Urinary bladder (tissue), 3 donors: ENCODE measurements at regions not wholly inside any gene's neighbourhood (a gene's known extent, or its start where the extent isn't known, plus 50 kb on each side); places are given as distances from the start of the nearest gene placed in this dataset.

Experiments used
- DNase-seq: peaks from one replicate; pipeline ENCODE4 v3.0.0-alpha.2; 2015; ENCODE audit errors: extremely low spot score
- H3K27ac ChIP-seq: one replicate; pipeline ENCODE4 v1.5.1; 2013; ENCODE audit warnings: low read depth, mild to moderate bottlenecking, moderate library complexity
- H3K36me3 ChIP-seq: one replicate; pipeline ENCODE4 v1.6.1; 2013; ENCODE audit warnings: mild to moderate bottlenecking, moderate library complexity; ENCODE audit not compliant: insufficient read depth
- H3K4me1 ChIP-seq: one replicate; pipeline ENCODE4 v1.6.1; 2013; ENCODE audit warnings: mild to moderate bottlenecking, moderate library complexity; ENCODE audit not compliant: insufficient read depth
- H3K4me3 ChIP-seq: one replicate; pipeline ENCODE4 v1.5.1; 2013; ENCODE audit warnings: low read depth, low read length
- WGBS: extraction: QIAGEN DNeasy Blood & Tissue Kit; methylation state at CpG from one replicate; pipeline ENCODE4 v1.1.7; 2013; 5-methylcytosine and 5-hydroxymethylcytosine counted together
- donor health status: healthy with polysubstance abuse.
- donor health status: healthy.

DNA sequence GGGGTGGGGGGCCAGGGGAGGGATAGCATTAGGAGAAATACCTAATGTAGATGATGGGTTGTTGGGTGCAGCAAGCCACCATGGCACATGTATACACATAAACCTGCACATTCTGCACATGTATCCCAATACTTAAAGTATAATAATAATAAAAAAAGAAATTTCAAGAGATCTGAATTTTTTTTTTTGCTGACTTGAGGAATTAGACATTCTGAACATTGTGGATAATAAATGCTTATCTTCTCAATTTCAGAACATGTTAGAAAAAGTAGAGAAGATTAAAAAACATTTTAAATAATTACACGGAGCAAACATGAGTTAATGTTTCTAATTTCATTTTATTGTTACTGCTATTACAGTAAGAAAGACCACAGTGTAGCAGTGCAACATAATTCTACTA lies 230.4 kb downstream of the DTHD1 start:
- Histone ChIP-seq H3K4me3 (no peak overlapping the region), H3K4me1 (no peaks in the 10 kb centered on the region), H3K27ac (no peak overlapping the region), H3K36me3 (no peaks in the 10 kb centered on the region)
- 88% methylated on average over 1 of the region's 1 CpG for WGBS
- DNase-seq: no peak

DNA sequence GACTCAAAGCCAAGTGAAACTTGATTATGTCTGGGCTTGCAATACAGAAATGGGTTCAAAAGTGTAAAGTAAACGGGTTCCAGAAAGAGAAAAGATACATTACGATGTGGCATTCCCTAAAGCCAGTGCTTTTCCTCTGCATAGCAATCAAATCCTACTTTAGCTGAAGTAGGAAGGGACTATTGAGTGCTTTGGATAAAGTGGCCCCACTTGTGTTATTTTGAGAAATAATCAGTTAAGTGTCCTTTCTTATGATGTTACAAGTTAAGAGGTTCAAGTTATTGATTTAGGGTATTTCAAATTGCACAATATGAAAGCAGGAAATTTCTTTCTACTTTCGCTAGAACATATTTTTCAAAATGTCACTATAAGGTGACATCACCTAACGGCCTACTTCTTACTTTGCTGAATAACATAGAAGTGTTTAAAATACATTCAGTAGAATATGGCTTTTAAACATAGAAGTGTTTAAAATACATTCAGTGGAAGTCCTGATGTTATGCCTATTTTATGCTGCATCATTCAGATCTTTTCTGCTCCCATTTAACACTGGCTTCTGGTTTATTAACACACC lies 235.2 kb downstream of the DTHD1 start:
- Histone ChIP-seq H3K4me3 (no peak overlapping the region), H3K27ac (no peak overlapping the region), H3K4me1 (no peaks in the 10 kb centered on the region), H3K36me3 (no peaks in the 10 kb centered on the region)
- DNase-seq: no peak
- 79% methylated on average over 4 of the region's 4 CpGs for WGBS

DNA sequence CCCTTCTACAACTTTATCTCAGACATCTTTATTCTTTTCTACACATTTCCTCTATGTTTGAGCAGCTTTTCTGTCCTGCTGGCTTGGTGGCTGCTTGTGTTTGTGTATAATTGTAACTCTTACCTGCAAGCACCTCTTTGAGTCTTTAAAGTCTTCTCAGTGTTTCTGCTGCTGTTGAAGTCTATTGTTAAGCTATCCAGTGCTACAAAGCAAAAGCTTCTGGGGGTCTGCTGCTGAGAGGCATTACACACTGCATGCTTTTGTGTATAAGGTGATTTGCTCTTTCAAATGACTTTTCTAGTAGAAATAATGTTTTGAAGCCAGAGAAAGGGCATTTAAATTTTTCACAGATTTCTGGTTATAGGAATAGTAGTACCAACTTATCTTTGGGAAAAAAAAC lies 241.8 kb downstream of the DTHD1 start:
- Histone ChIP-seq H3K36me3 (no peaks in the 10 kb centered on the region), H3K4me3 (no peak overlapping the region), H3K27ac (no peak overlapping the region), H3K4me1 (no peaks in the 10 kb centered on the region)
- DNase-seq: no peak

DNA sequence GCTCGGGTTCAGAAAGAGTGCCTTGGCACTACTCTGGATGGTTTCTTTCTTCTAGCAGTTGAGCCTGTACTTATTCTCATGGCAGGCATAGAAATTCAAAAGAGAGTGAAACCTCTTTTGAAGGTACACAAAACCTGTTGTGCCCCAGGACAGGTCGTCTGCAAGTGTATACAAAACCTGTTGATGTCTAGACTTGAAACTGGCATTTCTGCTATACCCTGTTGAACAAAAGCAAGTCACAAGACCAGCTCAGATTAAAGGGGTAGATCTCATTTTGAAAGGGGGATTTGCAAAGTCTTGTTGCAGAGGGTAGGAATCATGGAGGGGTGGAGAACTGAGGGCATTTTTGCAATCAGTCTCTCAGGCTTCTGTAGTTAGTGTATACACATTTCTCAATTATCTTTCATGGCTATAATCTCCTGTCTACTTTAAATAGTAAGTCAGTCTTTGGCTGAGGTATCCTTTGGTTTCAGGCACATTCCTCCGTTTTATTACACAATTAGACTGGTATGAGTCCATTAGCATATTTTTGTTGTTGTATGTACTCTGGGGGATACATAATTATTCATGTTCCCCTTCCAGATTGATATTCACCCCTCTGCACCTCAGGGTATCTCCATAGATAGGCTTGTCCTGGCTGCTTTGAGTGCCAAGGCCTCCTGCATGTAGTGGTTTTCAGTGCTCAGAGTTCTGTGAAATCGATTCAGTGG lies 251.4 kb downstream of the DTHD1 start:
- Histone ChIP-seq H3K36me3 (no peaks in the 10 kb centered on the region), H3K27ac (no peak overlapping the region), H3K4me3 (no peak overlapping the region), H3K4me1 (no peaks in the 10 kb centered on the region)
- DNase-seq: no peak
- WGBS: 70% methylated on average over 4 of the region's 4 CpGs

GRCh38 chr4:36533944-36534343 lies 252.5 kb downstream of the DTHD1 start:
- 83% methylated on average over 1 of the region's 1 CpG for WGBS
- no peaks in the 10 kb centered on the region for H3K4me1 ChIP-seq
- no peak for DNase-seq
- H3K4me3 ChIP-seq: no peak overlapping the region
- no peaks in the 10 kb centered on the region for H3K36me3 ChIP-seq
- no peak overlapping the region for H3K27ac ChIP-seq

DNA sequence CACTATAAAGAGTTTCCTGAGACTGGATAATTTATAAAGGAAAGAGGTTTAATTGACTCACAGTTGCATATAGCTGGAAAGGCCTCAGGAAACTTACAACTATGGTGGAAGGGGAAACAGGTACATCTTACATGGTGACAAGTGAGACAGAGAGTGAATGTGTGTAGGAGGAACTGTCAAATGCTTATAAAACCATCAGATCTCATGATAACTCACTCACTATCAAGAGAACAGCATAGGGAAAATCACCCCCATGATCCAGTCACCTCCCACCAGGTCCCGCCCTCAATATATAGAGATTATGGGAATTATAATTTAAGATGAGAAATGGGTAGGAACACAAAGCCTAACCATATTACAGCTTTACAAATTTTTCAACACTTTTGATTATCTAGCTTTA lies 266.0 kb downstream of the DTHD1 start:
- no peak overlapping the region for H3K4me3 ChIP-seq
- H3K36me3 ChIP-seq: no peaks in the 10 kb centered on the region
- 98% methylated on average over 1 of the region's 1 CpG for WGBS

GRCh38 chr4:36549252-36549651 lies 267.8 kb downstream of the DTHD1 start:
- Histone ChIP-seq H3K4me1 (no peaks in the 10 kb centered on the region), H3K36me3 (no peaks in the 10 kb centered on the region), H3K4me3 (no peak overlapping the region), H3K27ac (no peak overlapping the region)
- no peak for DNase-seq
- WGBS: 92% methylated on average over 3 of the region's 3 CpGs

More for the DNA sequence above, 266.0 kb downstream of the DTHD1 start:
- Histone ChIP-seq H3K4me1 (no peaks in the 10 kb centered on the region), H3K27ac (no peak overlapping the region)
- no peak for DNase-seq

- WGBS: 87% methylated on average over 3 of the region's 3 CpGs
- Histone ChIP-seq H3K27ac (no peak overlapping the region), H3K36me3 (no peaks in the 10 kb centered on the region), H3K4me3 (no peak overlapping the region), H3K4me1 (no peaks in the 10 kb centered on the region)
- DNase-seq: no peak
Observed at GRCh38 chr4:36549992-36550391, 268.6 kb downstream of the DTHD1 start.

DNA sequence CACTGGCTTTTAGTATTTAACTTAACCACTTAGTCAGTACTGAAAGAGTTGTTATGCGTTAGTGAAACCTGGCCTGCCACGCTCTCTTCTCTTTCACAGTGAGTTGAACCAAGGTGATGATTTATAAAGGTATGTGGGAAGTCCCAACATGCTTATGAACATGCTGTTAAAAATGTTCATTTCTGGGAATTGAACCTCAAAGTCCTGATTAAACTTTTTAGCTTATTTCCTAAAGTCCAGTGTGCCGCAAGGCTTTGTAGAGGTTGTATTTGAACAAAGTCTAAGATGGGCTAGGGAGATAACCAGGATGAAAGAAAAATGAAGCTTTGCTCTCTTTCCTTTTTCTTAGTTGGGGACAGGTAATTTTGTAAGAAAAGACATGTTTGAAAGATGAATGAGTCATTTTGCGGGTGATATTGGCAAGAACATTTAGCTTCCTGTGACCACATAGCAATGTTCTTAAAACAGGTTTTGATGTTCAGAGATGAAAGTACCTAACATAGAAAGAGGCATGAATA lies 270.3 kb downstream of the DTHD1 start:
- WGBS: 83% methylated on average over 4 of the region's 4 CpGs
- Histone ChIP-seq H3K27ac (no peak overlapping the region), H3K4me3 (no peak overlapping the region), H3K4me1 (no peaks in the 10 kb centered on the region), H3K36me3 (no peaks in the 10 kb centered on the region)
- no peak for DNase-seq

GRCh38 chr4:36553029-36553428 lies 271.6 kb downstream of the DTHD1 start:
- DNase-seq: no peak
- H3K36me3 ChIP-seq: no peaks in the 10 kb centered on the region
- no peak overlapping the region for H3K4me3 ChIP-seq
- no peak overlapping the region for H3K27ac ChIP-seq
- WGBS: 55% methylated on average over 1 of the region's 1 CpG
- no peaks in the 10 kb centered on the region for H3K4me1 ChIP-seq

GRCh38 chr4:36553453-36553852 lies 272.0 kb downstream of the DTHD1 start:
- no peak for DNase-seq
- H3K27ac ChIP-seq: no peak overlapping the region
- H3K4me1 ChIP-seq: no peaks in the 10 kb centered on the region
- H3K4me3 ChIP-seq: no peak overlapping the region
- no peaks in the 10 kb centered on the region for H3K36me3 ChIP-seq
- WGBS: 80% methylated on average over 3 of the region's 3 CpGs

GRCh38 chr4:36556984-36557383 lies 275.6 kb downstream of the DTHD1 start:
- Histone ChIP-seq H3K4me1 (no peaks in the 10 kb centered on the region), H3K4me3 (no peak overlapping the region), H3K27ac (no peak overlapping the region), H3K36me3 (no peaks in the 10 kb centered on the region)
- DNase-seq: no peak

GRCh38 chr4:36568575-36568974 lies 287.2 kb downstream of the DTHD1 start:
- H3K4me3 ChIP-seq: no peak overlapping the region
- no peak for DNase-seq
- no peak overlapping the region for H3K27ac ChIP-seq
- no peaks in the 10 kb centered on the region for H3K4me1 ChIP-seq
- 76% methylated on average over 3 of the region's 3 CpGs for WGBS
- no peaks in the 10 kb centered on the region for H3K36me3 ChIP-seq

DNA sequence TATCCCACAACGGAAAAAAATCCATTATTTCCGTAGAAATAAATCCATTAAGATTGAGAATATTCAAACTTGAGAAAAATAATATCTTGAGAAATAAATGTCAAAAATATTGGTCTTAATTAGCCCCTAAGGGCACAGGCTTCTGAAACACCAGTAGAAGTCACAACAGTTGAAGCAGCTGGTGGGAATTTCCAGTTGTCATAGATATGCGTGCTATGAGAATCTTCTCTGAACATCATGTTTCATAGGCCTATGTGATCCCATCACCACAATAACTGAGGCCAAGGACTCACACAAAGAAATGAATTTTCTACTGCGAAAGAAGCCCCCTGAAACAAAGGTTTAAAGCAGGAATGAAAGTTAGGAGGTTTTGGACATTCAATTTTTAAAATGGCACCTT lies 292.0 kb downstream of the DTHD1 start:
- DNase-seq: no peak
- Histone ChIP-seq H3K27ac (no peak overlapping the region), H3K36me3 (no peaks in the 10 kb centered on the region), H3K4me3 (no peak overlapping the region), H3K4me1 (no peaks in the 10 kb centered on the region)
- 83% methylated on average over 4 of the region's 4 CpGs for WGBS
